Retinal pigment epithelial cell (primary cell): ENCODE measurements at regions not wholly inside any gene's neighbourhood (a gene's known extent, or its start where the extent isn't known, plus 50 kb on each side); places are given as distances from the start of the nearest gene placed in this dataset.

Experiments
- DNase-seq: peaks from one replicate; pipeline ENCODE4 v3.0.0-alpha.2; 2010; ENCODE audit warnings: low read depth
- H3K4me3 ChIP-seq: 2 replicates; pipeline ENCODE4 v1.5.1; 2011; ENCODE audit warnings: mild to moderate bottlenecking, low read length, control low read depth, moderate library complexity
- TF ChIP-seq, protein P1 (sequence below): conservative IDR thresholded peaks from 2 replicates; pipeline ENCODE4 v1.5.1; 2011; ENCODE audit warnings: low read depth, low read length, control low read depth, inconsistent platforms

- no peak for DNase-seq
- no peak overlapping the region for H3K4me3 ChIP-seq
- TF ChIP-seq, protein P1, sequence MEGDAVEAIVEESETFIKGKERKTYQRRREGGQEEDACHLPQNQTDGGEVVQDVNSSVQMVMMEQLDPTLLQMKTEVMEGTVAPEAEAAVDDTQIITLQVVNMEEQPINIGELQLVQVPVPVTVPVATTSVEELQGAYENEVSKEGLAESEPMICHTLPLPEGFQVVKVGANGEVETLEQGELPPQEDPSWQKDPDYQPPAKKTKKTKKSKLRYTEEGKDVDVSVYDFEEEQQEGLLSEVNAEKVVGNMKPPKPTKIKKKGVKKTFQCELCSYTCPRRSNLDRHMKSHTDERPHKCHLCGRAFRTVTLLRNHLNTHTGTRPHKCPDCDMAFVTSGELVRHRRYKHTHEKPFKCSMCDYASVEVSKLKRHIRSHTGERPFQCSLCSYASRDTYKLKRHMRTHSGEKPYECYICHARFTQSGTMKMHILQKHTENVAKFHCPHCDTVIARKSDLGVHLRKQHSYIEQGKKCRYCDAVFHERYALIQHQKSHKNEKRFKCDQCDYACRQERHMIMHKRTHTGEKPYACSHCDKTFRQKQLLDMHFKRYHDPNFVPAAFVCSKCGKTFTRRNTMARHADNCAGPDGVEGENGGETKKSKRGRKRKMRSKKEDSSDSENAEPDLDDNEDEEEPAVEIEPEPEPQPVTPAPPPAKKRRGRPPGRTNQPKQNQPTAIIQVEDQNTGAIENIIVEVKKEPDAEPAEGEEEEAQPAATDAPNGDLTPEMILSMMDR, result no peak
Observed at GRCh38 chr9:107213080-107213479, 70.0 kb upstream of the RAD23B start.

GRCh38 chr9:107213561-107214028 lies 69.5 kb upstream of the RAD23B start:
- DNase-seq, result peak; percentile 97
- TF ChIP-seq, protein P1, result no peak
- no peak overlapping the region for H3K4me3 ChIP-seq

DNA sequence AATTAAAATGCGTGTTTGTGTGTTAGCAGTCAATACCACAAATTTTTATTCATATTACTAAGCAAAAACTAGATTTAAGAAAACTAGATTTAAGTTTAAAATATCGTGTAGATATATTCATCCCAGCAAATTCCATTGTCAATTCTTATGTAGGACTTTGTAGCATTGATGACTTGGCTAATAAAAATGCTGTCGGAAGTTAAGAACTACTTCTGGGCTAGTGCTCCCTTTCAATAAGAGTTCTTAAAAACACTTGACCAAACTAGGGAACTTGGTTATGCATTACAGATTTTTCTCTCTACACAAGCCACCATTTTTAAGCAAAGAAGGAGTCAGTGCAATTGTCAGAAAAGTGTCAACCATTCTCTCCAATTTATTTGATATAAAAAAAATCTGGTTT lies 68.7 kb upstream of the RAD23B start:
- TF ChIP-seq, protein P1, result no peak
- H3K4me3 ChIP-seq, result no peak overlapping the region
- DNase-seq, result no peak

- DNase-seq, result no peak
- no peak overlapping the region for H3K4me3 ChIP-seq
- TF ChIP-seq, protein P1, result no peak
Observed at GRCh38 chr9:107214915-107215314, 68.2 kb upstream of the RAD23B start.

- no peak overlapping the region for H3K4me3 ChIP-seq
- no peak for DNase-seq
- TF ChIP-seq, protein P1, result no peak
Observed at GRCh38 chr9:107215381-107215780, 67.7 kb upstream of the RAD23B start.

DNA sequence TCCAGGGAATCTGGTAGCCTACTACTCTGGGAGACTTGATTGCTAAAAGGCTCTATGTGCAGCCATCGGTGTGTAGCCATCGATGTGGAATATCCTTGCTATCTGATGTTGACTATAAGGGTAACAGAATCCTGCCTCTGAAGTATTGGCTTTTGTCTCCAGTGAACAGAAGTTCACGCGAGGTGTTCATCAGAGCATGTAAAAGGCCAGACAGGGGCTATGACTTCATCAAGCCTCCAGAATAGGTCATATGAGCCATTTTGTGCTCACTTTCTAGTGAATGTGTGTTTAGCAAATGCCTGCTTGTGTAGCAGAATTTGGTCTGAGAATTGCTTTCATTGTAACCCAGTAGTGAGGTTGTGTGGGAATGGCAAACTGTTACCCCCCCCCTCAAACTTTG lies 66.8 kb upstream of the RAD23B start:
- no peak overlapping the region for H3K4me3 ChIP-seq
- no peak for DNase-seq
- TF ChIP-seq, protein P1, result no peak

GRCh38 chr9:107218829-107219485 lies 64.1 kb upstream of the RAD23B start:
- DNase-seq, result no peak
- no peak overlapping the region for H3K4me3 ChIP-seq
- TF ChIP-seq, protein P1, result no peak
